ENCODE measurements at regions not wholly inside any gene's neighbourhood (a gene's known extent, or its start where the extent isn't known, plus 50 kb on each side); places are given as distances from the start of the nearest gene placed in this dataset.
"Not testable (repeated sequence)": the region's sequence is repeated elsewhere in the genome, so short reads cannot be mapped to it uniquely, and the experiment has no call there.

- intact Hi-C loops (cut with DNase I) = no loop called here
- ATAC-seq = no peak
Measured at GRCh38 chr17:70274255-70274654, 104.9 kb downstream of the KCNJ2 start.

GRCh38 chr17:70276906-70277305 lies 107.6 kb downstream of the KCNJ2 start:
- ATAC-seq (no peak), DNase-seq (no peak)
- intact Hi-C loops (cut with DNase I) = no loop called here

More at GRCh38 chr17:70274255-70274654, 104.9 kb downstream of the KCNJ2 start:
- no peak for DNase-seq

- intact Hi-C loops (cut with DNase I) = no loop called here
- no peak for DNase-seq
- no peak for ATAC-seq
Measured at GRCh38 chr17:70278844-70279462, 109.6 kb downstream of the KCNJ2 start.

- ATAC-seq = no peak
- intact Hi-C loops (cut with DNase I) = no loop called here
- no peak for DNase-seq
Measured at GRCh38 chr17:70286391-70286790, 117.1 kb downstream of the KCNJ2 start.

- no peak for DNase-seq
- intact Hi-C loops (cut with DNase I) = no loop called here
- no peak for ATAC-seq
Measured at GRCh38 chr17:70288540-70289290, 119.4 kb downstream of the KCNJ2 start.

- DNase-seq (no peak), ATAC-seq (no peak)
- intact Hi-C loops (cut with DNase I) = no loop called here
Measured at GRCh38 chr17:70290770-70291169, 121.4 kb downstream of the KCNJ2 start.

- ATAC-seq (no peak), DNase-seq (no peak)
- intact Hi-C loops (cut with DNase I) = no loop called here
Measured at GRCh38 chr17:70292366-70292765, 123.0 kb downstream of the KCNJ2 start.

GRCh38 chr17:70293564-70294310 lies 124.4 kb downstream of the KCNJ2 start:
- ATAC-seq; intact Hi-C loops (cut with DNase I); DNase-seq: not testable (repeated sequence)

- ATAC-seq (no peak), DNase-seq (no peak)
- intact Hi-C loops (cut with DNase I) = no loop called here
Measured at GRCh38 chr17:70295329-70295728, 126.0 kb downstream of the KCNJ2 start.

- ATAC-seq = peak; percentile 59 to 65
- DNase-seq = no peak
- intact Hi-C loops (cut with DNase I) = no loop called here
Measured at GRCh38 chr17:70295731-70296130, 126.4 kb downstream of the KCNJ2 start.

- intact Hi-C loops (cut with DNase I) = no loop called here
- DNase-seq (no peak), ATAC-seq (no peak)
Measured at GRCh38 chr17:70296456-70296855, 127.1 kb downstream of the KCNJ2 start.

- no peak for DNase-seq
- ATAC-seq = no peak
- intact Hi-C loops (cut with DNase I) = no loop called here
Measured at GRCh38 chr17:70297397-70297796, 128.1 kb downstream of the KCNJ2 start.

GRCh38 chr17:70298929-70299531 lies 129.7 kb downstream of the KCNJ2 start:
- ATAC-seq = no peak
- no peak for DNase-seq
- intact Hi-C loops (cut with DNase I) = no loop called here

GRCh38 chr17:70307430-70308225 lies 138.3 kb downstream of the KCNJ2 start:
- intact Hi-C loops (cut with DNase I) = no loop called here
- DNase-seq (no peak), ATAC-seq (peak in 1 of 2 donors; percentile 49)

- ATAC-seq (no peak), DNase-seq (no peak)
- intact Hi-C loops (cut with DNase I) = no loop called here
Measured at GRCh38 chr17:70308618-70309017, 139.3 kb downstream of the KCNJ2 start.

- intact Hi-C loops (cut with DNase I) = loop anchor here in 1 of 2 donors (5.0 kb wide), 1 partner anchor 138 kb away; no protein-coding TSS in a partner anchor
- peak; percentile 82 to 92 for ATAC-seq
- DNase-seq = no peak
Measured at GRCh38 chr17:70310221-70310672, 140.9 kb downstream of the KCNJ2 start.

GRCh38 chr17:70313086-70313852 lies 143.9 kb downstream of the KCNJ2 start:
- ATAC-seq = no peak
- intact Hi-C loops (cut with DNase I) = loop anchor here in 1 of 2 donors (5.0 kb wide), 1 partner anchor 141 kb away; no protein-coding TSS in a partner anchor
- DNase-seq = no peak

GRCh38 chr17:70314096-70314495 lies 144.8 kb downstream of the KCNJ2 start:
- ATAC-seq (no peak), DNase-seq (no peak)
- intact Hi-C loops (cut with DNase I) = loop anchor here in 1 of 2 donors (5.0 kb wide), 1 partner anchor 142 kb away; no protein-coding TSS in a partner anchor
